ENCODE measurements at regions not wholly inside any gene's neighbourhood (a gene's known extent, or its start where the extent isn't known, plus 50 kb on each side); places are given as distances from the start of the nearest gene placed in this dataset.
"Not testable (repeated sequence)": the region's sequence is repeated elsewhere in the genome, so short reads cannot be mapped to it uniquely, and the experiment has no call there.

GRCh38 chr4:135976860-135977259 is 1555.4 kb downstream of the PCDH18 start:
- no peaks in the 10 kb centered on the region; the same call in 1 of the 2 replicates for H3K27me3 ChIP-seq (ENCODE audit: control insufficient read depth, insufficient read depth, low read length)
- H3K4me3 ChIP-seq (ENCODE audit: insufficient read depth, low read depth, low read length), result no peak overlapping the region
- no peaks in the 10 kb centered on the region for H3K36me3 ChIP-seq (replicated peaks; ENCODE audit: control insufficient read depth, insufficient read depth, low read length)
- no peak for DNase-seq

GRCh38 chr4:135966936-135967335 is 1565.4 kb downstream of the PCDH18 start:
- DNase-seq, result no peak
- Histone ChIP-seq H3K4me3 (ENCODE audit: insufficient read depth, low read depth, low read length) (no peak overlapping the region), H3K36me3 (replicated peaks; ENCODE audit: control insufficient read depth, insufficient read depth, low read length) (no peaks in the 10 kb centered on the region), H3K27me3 (ENCODE audit: control insufficient read depth, insufficient read depth, low read length) (no peaks in the 10 kb centered on the region)

DNA sequence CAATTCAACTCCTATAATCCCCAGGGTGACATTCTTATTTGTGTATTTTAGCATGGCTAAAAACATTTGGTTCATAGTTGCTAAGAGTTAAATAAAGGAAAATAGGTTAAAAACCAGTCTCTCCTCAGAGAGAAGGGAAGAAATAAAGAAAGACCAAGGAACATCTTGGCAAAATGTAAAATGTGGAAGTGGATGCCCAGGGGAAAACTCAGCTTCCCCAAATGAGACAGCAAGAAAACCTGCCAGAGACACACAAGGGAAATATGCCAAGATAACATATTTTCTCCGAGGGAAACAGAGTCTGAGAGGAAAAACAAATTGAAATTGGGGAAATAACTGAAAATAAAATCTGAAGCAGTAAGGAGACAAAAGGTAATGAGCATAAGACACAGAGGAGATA is 1569.3 kb downstream of the PCDH18 start:
- Histone ChIP-seq H3K27me3 (ENCODE audit: control insufficient read depth, insufficient read depth, low read length) (no peaks in the 10 kb centered on the region), H3K4me3 (ENCODE audit: insufficient read depth, low read depth, low read length) (no peak overlapping the region), H3K36me3 (replicated peaks; ENCODE audit: control insufficient read depth, insufficient read depth, low read length) (no peaks in the 10 kb centered on the region)
- DNase-seq, result no peak

GRCh38 chr4:135949931-135950330 is 1582.4 kb downstream of the PCDH18 start:
- DNase-seq, result no peak
- Histone ChIP-seq H3K4me3 (ENCODE audit: insufficient read depth, low read depth, low read length) (no peak overlapping the region), H3K36me3 (replicated peaks; ENCODE audit: control insufficient read depth, insufficient read depth, low read length) (no peaks in the 10 kb centered on the region), H3K27me3 (ENCODE audit: control insufficient read depth, insufficient read depth, low read length) (no peaks in the 10 kb centered on the region)

DNA sequence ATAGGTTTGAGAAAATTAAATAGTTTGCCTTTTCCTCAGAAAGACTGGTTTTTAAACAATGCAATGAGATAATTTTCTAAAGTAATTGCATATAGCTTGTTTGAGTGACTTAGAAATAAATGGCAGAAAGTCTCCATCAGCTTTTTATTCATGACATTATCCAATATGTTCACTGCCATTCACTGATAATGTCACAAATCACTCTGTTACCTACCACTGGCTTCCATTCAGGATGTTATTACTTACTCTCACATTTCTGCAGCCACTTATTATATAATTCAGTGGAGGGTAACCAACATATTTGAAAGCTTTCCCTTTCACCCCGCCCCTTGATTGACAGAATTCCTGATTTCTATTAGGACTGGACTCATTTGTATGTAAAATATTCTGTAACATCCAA is 1583.5 kb downstream of the PCDH18 start:
- DNase-seq, result no peak

GRCh38 chr4:135941671-135942070 is 1590.6 kb downstream of the PCDH18 start:
- Histone ChIP-seq H3K4me3 (ENCODE audit: insufficient read depth, low read depth, low read length) (no peak overlapping the region), H3K27me3 (ENCODE audit: control insufficient read depth, insufficient read depth, low read length) (no peaks in the 10 kb centered on the region), H3K36me3 (replicated peaks; ENCODE audit: control insufficient read depth, insufficient read depth, low read length) (no peaks in the 10 kb centered on the region)
- no peak for DNase-seq

More for the DNA sequence above, 1583.5 kb downstream of the PCDH18 start:
- Histone ChIP-seq H3K36me3 (replicated peaks; ENCODE audit: control insufficient read depth, insufficient read depth, low read length) (no peaks in the 10 kb centered on the region), H3K4me3 (ENCODE audit: insufficient read depth, low read depth, low read length) (no peak overlapping the region), H3K27me3 (ENCODE audit: control insufficient read depth, insufficient read depth, low read length) (no peaks in the 10 kb centered on the region)

DNA sequence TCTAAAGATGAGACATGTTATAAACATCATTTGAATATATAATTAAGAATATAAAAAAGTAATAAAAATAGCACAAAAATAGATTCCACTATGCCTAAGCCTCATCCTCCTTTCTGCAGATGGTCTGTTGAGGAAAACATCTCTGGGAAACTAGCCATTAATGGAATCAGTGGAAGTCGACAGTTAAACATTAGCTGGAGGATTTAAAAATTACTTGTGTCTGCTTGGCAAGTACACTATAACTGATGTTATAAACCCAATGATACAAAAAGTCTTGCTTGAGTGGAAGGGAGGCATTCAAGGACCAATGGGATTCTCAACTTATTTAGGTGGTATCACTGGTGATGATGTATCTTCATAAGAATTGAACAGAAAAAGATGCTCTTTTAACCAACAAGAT is 1598.3 kb downstream of the PCDH18 start:
- Histone ChIP-seq H3K27me3 (ENCODE audit: control insufficient read depth, insufficient read depth, low read length) (no peaks in the 10 kb centered on the region), H3K36me3 (replicated peaks; ENCODE audit: control insufficient read depth, insufficient read depth, low read length) (no peaks in the 10 kb centered on the region), H3K4me3 (ENCODE audit: insufficient read depth, low read depth, low read length) (no peak overlapping the region)
- DNase-seq, result no peak

DNA sequence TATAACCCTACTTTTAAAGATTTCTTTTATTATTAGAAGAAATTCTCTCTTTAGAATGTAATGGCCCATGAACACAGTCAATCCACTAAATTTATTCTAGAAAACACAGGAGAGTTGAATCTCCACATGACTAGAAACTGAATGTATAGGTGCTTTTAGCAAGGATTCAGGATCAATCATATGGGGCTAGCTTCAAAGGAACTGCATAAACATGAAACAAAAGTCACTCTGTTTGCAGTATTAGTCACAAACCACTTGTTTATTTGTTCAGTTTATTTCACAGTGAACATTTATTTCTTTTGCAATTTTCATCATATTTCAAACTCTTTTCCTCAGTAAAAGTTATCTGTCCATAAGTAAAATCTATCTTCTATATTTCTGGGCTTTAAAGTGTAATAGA is 1604.6 kb downstream of the PCDH18 start:
- H3K36me3 ChIP-seq (replicated peaks; ENCODE audit: control insufficient read depth, insufficient read depth, low read length), result no peaks in the 10 kb centered on the region
- H3K4me3 ChIP-seq (ENCODE audit: insufficient read depth, low read depth, low read length), result no peak overlapping the region
- DNase-seq, result no peak
- H3K27me3 ChIP-seq (ENCODE audit: control insufficient read depth, insufficient read depth, low read length), result no peaks in the 10 kb centered on the region

DNA sequence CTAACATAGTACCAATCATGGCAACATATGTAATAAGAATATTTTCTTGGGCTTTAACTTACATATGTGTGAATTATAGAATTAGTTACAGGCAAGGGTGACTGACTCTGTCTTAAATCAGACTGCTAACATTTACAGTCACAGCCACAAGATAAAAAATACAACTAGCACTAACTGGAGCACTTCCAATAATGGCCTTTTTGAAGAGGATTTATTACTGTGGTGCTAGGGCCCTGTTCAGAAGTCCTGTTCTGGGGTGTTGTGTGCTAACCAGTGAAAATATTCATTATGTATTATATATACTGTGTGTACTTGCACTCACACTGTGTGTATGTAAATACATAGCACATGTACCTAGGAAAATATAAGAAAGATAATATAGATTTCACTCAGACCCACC is 1611.2 kb downstream of the PCDH18 start:
- H3K36me3 ChIP-seq (replicated peaks; ENCODE audit: control insufficient read depth, insufficient read depth, low read length), result no peaks in the 10 kb centered on the region
- H3K27me3 ChIP-seq (ENCODE audit: control insufficient read depth, insufficient read depth, low read length), result no peaks in the 10 kb centered on the region
- no peak for DNase-seq
- H3K4me3 ChIP-seq (ENCODE audit: insufficient read depth, low read depth, low read length), result no peak overlapping the region

- no peak for DNase-seq
- H3K36me3 ChIP-seq (replicated peaks; ENCODE audit: control insufficient read depth, insufficient read depth, low read length), result no peaks in the 10 kb centered on the region
Observed at GRCh38 chr4:135917011-135917410, 1615.3 kb downstream of the PCDH18 start.

GRCh38 chr4:135900956-135901355 is 1631.3 kb downstream of the PCDH18 start:
- Histone ChIP-seq H3K36me3 (replicated peaks; ENCODE audit: control insufficient read depth, insufficient read depth, low read length) (no peaks in the 10 kb centered on the region), H3K4me3 (ENCODE audit: insufficient read depth, low read depth, low read length) (no peak overlapping the region), H3K27me3 (ENCODE audit: control insufficient read depth, insufficient read depth, low read length) (no peaks in the 10 kb centered on the region)
- DNase-seq, result no peak

More at GRCh38 chr4:135917011-135917410, 1615.3 kb downstream of the PCDH18 start:
- H3K27me3 ChIP-seq (ENCODE audit: control insufficient read depth, insufficient read depth, low read length), result no peaks in the 10 kb centered on the region
- no peak overlapping the region for H3K4me3 ChIP-seq (ENCODE audit: insufficient read depth, low read depth, low read length)

GRCh38 chr4:135864304-135864703 is 1662.7 kb upstream of the PABPC4L start:
- DNase-seq; H3K4me3 ChIP-seq (ENCODE audit: insufficient read depth, low read depth, low read length); H3K36me3 ChIP-seq (replicated peaks; ENCODE audit: control insufficient read depth, insufficient read depth, low read length); H3K27me3 ChIP-seq (ENCODE audit: control insufficient read depth, insufficient read depth, low read length): not testable (repeated sequence)

- no peak for DNase-seq
- Histone ChIP-seq H3K27me3 (ENCODE audit: control insufficient read depth, insufficient read depth, low read length) (no peaks in the 10 kb centered on the region; the same call in 1 of the 2 replicates), H3K36me3 (replicated peaks; ENCODE audit: control insufficient read depth, insufficient read depth, low read length) (no peaks in the 10 kb centered on the region), H3K4me3 (ENCODE audit: insufficient read depth, low read depth, low read length) (no peak overlapping the region)
Observed at GRCh38 chr4:135840781-135841180, 1639.2 kb upstream of the PABPC4L start.

GRCh38 chr4:135839712-135840111 is 1638.1 kb upstream of the PABPC4L start:
- Histone ChIP-seq H3K4me3 (ENCODE audit: insufficient read depth, low read depth, low read length) (no peak overlapping the region), H3K27me3 (ENCODE audit: control insufficient read depth, insufficient read depth, low read length) (no peaks in the 10 kb centered on the region; the same call in 1 of the 2 replicates), H3K36me3 (replicated peaks; ENCODE audit: control insufficient read depth, insufficient read depth, low read length) (no peaks in the 10 kb centered on the region)
- DNase-seq, result no peak

DNA sequence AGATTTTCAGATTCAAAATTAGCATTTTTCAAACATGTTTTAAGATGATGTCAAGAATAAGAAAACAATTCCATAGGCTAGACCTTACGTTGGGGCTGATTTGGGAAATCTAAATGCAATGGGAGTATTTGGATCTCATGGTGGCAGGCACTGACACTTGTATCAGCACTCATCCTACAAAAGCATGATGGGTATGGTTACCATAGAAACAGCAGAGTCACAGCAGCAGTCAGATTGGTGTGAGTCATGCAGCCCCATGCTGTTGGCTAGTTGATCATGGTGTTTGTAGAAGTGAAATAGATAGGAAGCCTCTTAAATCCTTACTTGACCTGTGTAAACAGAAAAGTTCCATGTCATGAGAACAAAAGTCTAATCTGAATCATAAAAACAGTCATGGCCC is 1637.3 kb upstream of the PABPC4L start:
- H3K4me3 ChIP-seq (ENCODE audit: insufficient read depth, low read depth, low read length), result no peak overlapping the region
- DNase-seq, result no peak
- H3K27me3 ChIP-seq (ENCODE audit: control insufficient read depth, insufficient read depth, low read length), result no peaks in the 10 kb centered on the region; the same call in 1 of the 2 replicates
- H3K36me3 ChIP-seq (replicated peaks; ENCODE audit: control insufficient read depth, insufficient read depth, low read length), result no peaks in the 10 kb centered on the region

DNA sequence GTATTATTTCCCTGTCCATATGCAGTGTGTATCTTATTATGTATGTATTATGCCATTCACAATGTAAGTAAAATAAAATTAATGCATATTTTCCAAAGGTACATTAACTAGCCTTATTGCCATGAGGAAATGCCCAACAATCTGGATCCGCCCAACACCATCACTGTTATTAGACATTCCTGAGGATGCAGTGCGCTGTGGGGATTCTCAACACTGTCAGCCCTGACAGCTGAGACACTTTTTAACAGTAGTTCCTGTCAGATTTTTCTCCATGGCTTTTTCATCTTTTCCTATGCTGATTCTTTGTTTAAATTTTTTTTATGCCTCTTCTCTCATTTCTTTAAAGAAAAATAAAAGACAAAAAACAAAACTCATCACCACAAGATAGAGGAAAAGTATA is 1632.9 kb upstream of the PABPC4L start:
- no peaks in the 10 kb centered on the region for H3K27me3 ChIP-seq (ENCODE audit: control insufficient read depth, insufficient read depth, low read length)
- H3K36me3 ChIP-seq (replicated peaks; ENCODE audit: control insufficient read depth, insufficient read depth, low read length), result no peaks in the 10 kb centered on the region
- H3K4me3 ChIP-seq (ENCODE audit: insufficient read depth, low read depth, low read length), result no peak overlapping the region
- DNase-seq, result no peak

Data from H7 (cell line).